Mesothelial cell of epicardium (in vitro differentiated cells): ENCODE measurements at regions not wholly inside any gene's neighbourhood (a gene's known extent, or its start where the extent isn't known, plus 50 kb on each side); places are given as distances from the start of the nearest gene placed in this dataset.

Experiments used
- DNase-seq, 2 experiments: peaks; one replicate each; pipeline ENCODE4 v3.0.0; 2021; ENCODE audit warnings: low spot score in 2 of 2; ENCODE audit not compliant: unreplicated experiment in 2 of 2
- H3K27ac Mint-ChIP-seq: 2 replicates; pipeline ENCODE4 v1.8.0; 2021; ENCODE audit warnings: mixed read lengths
- H3K27me3 Mint-ChIP-seq: 2 replicates; pipeline ENCODE4 v1.8.0; 2021; ENCODE audit warnings: low read depth, mixed read lengths
- H3K36me3 Mint-ChIP-seq: 2 replicates; pipeline ENCODE4 v1.8.0; 2021; ENCODE audit warnings: mixed read lengths
- H3K4me1 Mint-ChIP-seq: 2 replicates; pipeline ENCODE4 v1.8.0; 2021; ENCODE audit warnings: mixed read lengths
- H3K4me3 Mint-ChIP-seq: 2 replicates; pipeline ENCODE4 v1.8.0; 2021; ENCODE audit warnings: mild to moderate bottlenecking, moderate library complexity, mixed read lengths
- H3K9me3 Mint-ChIP-seq: 2 replicates; pipeline ENCODE4 v1.8.0; 2021; ENCODE audit warnings: mixed read lengths
- TF ChIP-seq, protein P1 (sequence below): fragments of 200-600 bp; sonication (generic); IDR thresholded peaks from one replicate; pipeline ENCODE4 v1.5.0; 2021; ENCODE audit warnings: antibody characterized with exemption; ENCODE audit not compliant: unreplicated experiment

DNA sequence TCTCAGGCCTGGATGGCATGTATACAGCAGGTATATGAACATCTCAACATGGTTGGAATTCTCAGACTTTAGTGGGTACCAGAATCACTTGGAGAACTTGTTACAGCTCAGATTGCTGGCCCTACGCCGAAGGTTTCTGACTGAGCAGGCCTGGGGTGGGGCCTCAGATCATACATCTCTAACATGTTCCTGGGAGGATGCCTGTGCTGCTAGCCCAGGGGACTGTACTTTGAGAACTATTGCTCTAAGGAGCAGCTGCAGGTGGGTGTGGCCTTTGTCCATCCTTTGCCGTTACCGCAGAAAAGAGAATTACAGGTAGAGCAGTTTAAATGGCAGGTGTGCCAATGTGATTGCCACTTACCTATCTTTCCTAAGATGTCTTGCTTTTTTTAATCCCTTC is 310.5 kb upstream of the JAG1 start:
- Mint-ChIP-seq H3K4me3 (no peak overlapping the region), H3K9me3 (no peaks in the 10 kb centered on the region), H3K27ac (no peak overlapping the region), H3K27me3 (no peaks in the 10 kb centered on the region), H3K36me3 (no peaks in the 10 kb centered on the region), H3K4me1 (peaks cover 17% of the 10 kb centered on the region)
- TF ChIP-seq, protein P1, sequence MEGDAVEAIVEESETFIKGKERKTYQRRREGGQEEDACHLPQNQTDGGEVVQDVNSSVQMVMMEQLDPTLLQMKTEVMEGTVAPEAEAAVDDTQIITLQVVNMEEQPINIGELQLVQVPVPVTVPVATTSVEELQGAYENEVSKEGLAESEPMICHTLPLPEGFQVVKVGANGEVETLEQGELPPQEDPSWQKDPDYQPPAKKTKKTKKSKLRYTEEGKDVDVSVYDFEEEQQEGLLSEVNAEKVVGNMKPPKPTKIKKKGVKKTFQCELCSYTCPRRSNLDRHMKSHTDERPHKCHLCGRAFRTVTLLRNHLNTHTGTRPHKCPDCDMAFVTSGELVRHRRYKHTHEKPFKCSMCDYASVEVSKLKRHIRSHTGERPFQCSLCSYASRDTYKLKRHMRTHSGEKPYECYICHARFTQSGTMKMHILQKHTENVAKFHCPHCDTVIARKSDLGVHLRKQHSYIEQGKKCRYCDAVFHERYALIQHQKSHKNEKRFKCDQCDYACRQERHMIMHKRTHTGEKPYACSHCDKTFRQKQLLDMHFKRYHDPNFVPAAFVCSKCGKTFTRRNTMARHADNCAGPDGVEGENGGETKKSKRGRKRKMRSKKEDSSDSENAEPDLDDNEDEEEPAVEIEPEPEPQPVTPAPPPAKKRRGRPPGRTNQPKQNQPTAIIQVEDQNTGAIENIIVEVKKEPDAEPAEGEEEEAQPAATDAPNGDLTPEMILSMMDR: no peak
- DNase-seq: no peak

DNA sequence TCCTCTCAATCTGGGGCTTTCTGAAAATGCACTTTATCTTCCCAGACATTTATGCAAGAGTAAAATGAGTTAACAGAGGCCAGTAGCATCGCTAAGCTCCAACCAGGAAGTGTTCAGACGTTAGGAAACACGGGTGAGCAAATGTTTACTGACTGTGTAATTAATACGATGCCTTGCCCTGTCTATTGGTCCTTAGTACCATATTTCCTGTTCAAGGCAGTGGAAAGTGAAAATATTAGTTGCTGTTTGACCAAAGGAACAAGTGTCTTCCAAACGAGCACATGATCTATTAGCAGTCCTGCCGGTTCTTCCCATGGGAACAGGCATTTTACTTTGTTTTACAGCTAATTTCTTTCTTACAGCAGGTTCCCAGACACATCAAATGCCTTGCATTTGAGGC is 311.1 kb upstream of the JAG1 start:
- Mint-ChIP-seq H3K9me3 (no peaks in the 10 kb centered on the region), H3K27ac (no peak overlapping the region), H3K36me3 (no peaks in the 10 kb centered on the region), H3K4me1 (peaks cover 17% of the 10 kb centered on the region), H3K4me3 (no peak overlapping the region), H3K27me3 (no peaks in the 10 kb centered on the region)
- TF ChIP-seq, protein P1: no peak
- DNase-seq: no peak

DNA sequence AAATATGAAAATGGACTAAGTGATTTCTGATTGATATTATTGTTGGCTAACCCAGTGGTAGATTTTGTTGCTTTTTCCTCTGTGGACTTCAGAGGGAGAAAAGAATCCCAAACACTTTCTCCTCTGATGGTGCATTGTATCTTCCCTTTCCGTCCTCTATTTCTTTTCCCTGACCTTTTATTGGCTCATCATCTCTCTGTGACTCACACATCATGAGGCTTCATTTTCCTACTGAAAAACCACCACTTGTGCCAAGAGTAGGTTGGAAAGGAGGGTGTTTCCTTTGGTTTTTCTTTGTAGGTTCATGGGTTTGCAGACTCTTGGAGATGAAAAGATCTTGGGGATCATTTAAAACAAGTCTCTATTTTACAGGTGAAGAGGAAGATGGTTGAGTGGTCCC is 311.7 kb upstream of the JAG1 start:
- Mint-ChIP-seq H3K4me1 (peaks cover 17% of the 10 kb centered on the region), H3K36me3 (no peaks in the 10 kb centered on the region), H3K27ac (no peak overlapping the region), H3K4me3 (no peak overlapping the region), H3K9me3 (no peaks in the 10 kb centered on the region), H3K27me3 (no peaks in the 10 kb centered on the region)
- TF ChIP-seq, protein P1: no peak
- DNase-seq: no peak

DNA sequence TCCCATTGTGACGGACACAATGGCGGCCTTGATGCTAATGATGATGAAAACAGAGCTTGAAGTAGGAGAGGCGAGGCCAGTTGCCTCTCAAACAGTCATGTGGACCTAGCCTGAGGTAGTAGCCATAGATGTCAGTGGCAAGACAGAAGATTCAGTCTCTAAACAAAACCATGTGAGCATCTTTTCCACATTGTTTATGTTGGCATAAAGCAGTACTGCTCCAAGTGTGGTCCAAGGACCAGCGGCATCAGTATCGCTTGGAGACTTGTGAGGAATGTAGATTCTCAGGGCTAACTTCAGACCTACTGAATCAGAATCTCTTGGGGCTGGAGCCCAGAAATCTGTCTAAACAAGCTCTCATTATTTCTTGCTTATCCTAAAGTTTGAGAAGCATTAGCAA is 312.8 kb upstream of the JAG1 start:
- peaks cover 12% of the 10 kb centered on the region for H3K4me1 Mint-ChIP-seq

DNA sequence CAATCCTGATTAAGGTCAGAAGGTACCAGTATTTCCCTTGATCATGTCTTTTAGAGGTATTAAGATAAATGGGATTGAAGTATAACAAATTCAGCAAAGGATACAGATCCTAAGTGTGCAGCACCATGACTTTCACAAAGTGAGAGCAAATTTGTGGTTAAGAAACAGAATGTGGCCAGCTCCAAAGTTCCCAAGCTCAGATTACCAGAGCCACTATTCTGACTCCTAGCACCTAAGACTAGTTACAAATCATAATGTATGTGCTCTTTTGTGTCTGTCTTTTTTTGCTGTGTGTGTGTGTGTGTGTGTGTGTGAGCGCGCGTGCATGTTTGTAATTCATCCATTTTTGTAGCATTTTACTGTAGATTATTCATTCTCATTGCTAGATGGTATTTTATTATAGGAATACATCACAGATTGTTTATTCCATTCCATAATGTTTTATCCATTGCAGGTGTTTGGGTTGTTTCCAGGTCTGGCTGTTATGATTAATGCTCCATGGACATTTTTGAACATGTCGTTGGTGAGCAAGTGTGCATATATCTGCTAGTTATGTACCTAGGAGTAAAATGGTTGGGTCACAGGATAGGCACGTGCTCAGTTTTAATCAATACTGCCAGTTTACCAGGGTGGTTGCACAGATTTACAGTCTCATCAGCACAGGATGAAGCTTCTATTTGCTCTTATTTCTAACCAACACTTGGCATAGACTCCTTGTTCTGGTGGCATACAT is 314.0 kb upstream of the JAG1 start:
- Mint-ChIP-seq H3K4me3 (no peak overlapping the region), H3K4me1 (peaks cover 4% of the 10 kb centered on the region), H3K9me3 (no peaks in the 10 kb centered on the region), H3K36me3 (no peaks in the 10 kb centered on the region), H3K27me3 (no peaks in the 10 kb centered on the region), H3K27ac (no peak overlapping the region)
- TF ChIP-seq, protein P1: no peak
- no peak for DNase-seq

More for the DNA sequence above, 312.8 kb upstream of the JAG1 start:
- Mint-ChIP-seq H3K4me3 (no peak overlapping the region), H3K9me3 (no peaks in the 10 kb centered on the region), H3K27ac (no peak overlapping the region), H3K27me3 (no peaks in the 10 kb centered on the region), H3K36me3 (no peaks in the 10 kb centered on the region)
- TF ChIP-seq, protein P1: no peak
- no peak for DNase-seq
